OCI-LY7 (cell line): ENCODE measurements at regions not wholly inside any gene's neighbourhood (a gene's known extent, or its start where the extent isn't known, plus 50 kb on each side); places are given as distances from the start of the nearest gene placed in this dataset.

ENCODE experiments used
- BruUV-seq: library from RNA; stranded (reverse); fragments of 400-500 nt; replicated peaks from 2 replicates; lab custom pipeline; 2021; lab: Mats Ljungman, UMichigan
- CTCF ChIA-PET: fragments of 300-600 bp; sonication (Branson Sonifier 250); formaldehyde crosslinking; loops from one replicate; lab custom pipeline; 2022; ENCODE audit warnings: antibody characterized with exemption; ENCODE audit not compliant: unreplicated experiment; lab: Charles Lee
- POLR2A ChIA-PET: fragments of 300-600 bp; sonication (Branson Sonifier 250); formaldehyde crosslinking; loops from one replicate; lab custom pipeline; 2022; ENCODE audit warnings: antibody characterized with exemption; lab: Charles Lee
- DNase-seq: peaks from one replicate; pipeline ENCODE4 v3.0.0-alpha.2; 2015; ENCODE audit warnings: low spot score
- H2AFZ ChIP-seq: fragments of 200-600 bp; sonication (generic), shearing (Covaris generic); 2 replicates; pipeline ENCODE4 v1.6.1; 2014; ENCODE audit warnings: mild to moderate bottlenecking, antibody characterized with exemption, low read length, moderate library complexity
- H3K27ac ChIP-seq: fragments of 200-600 bp; sonication (generic); 2 replicates; pipeline ENCODE4 v1.5.1; 2014; ENCODE audit warnings: mixed run types, low read depth, mild to moderate bottlenecking, moderate library complexity, low read length, inconsistent platforms; ENCODE audit not compliant: poor library complexity, severe bottlenecking
- H3K36me3 ChIP-seq: fragments of 200-600 bp; sonication (generic); 2 replicates; pipeline ENCODE4 v1.6.1; 2014; ENCODE audit warnings: mild to moderate bottlenecking, antibody characterized with exemption, low read length, moderate library complexity, mixed read lengths; ENCODE audit not compliant: insufficient read depth
- H3K4me1 ChIP-seq: fragments of 200-600 bp; sonication (generic); 2 replicates; pipeline ENCODE4 v1.5.1; 2014; ENCODE audit warnings: mild to moderate bottlenecking, low read length; ENCODE audit not compliant: insufficient read depth, poor library complexity, severe bottlenecking
- H3K4me2 ChIP-seq: fragments of 200-600 bp; sonication (generic); 2 replicates; pipeline ENCODE4 v1.6.1; 2014; ENCODE audit warnings: mild to moderate bottlenecking, low read length
- H3K4me3 ChIP-seq: fragments of 200-600 bp; sonication (generic); 2 replicates; pipeline ENCODE4 v1.5.1; 2014; ENCODE audit warnings: mild to moderate bottlenecking, low read depth, low read length; ENCODE audit not compliant: poor library complexity, severe bottlenecking
- H3K79me2 ChIP-seq: fragments of 200-600 bp; sonication (generic); 2 replicates; pipeline ENCODE4 v1.6.1; 2016; ENCODE audit warnings: low read depth, mild to moderate bottlenecking, low read length, moderate library complexity, mixed read lengths; ENCODE audit not compliant: insufficient read depth
- H3K9me2 ChIP-seq: fragments of 200-600 bp; sonication (generic); 2 replicates; pipeline ENCODE4 v1.6.1; 2016; ENCODE audit warnings: mild to moderate bottlenecking, low read length, mixed read lengths; ENCODE audit not compliant: insufficient read depth
- H3K9me3 ChIP-seq: fragments of 200-600 bp; sonication (generic); 2 replicates; pipeline ENCODE4 v1.6.1; 2014; ENCODE audit warnings: mild to moderate bottlenecking, mixed run types, low read length, mixed read lengths
- H4K20me1 ChIP-seq: fragments of 200-600 bp; sonication (generic); 2 replicates; pipeline ENCODE4 v1.6.1; 2014; ENCODE audit warnings: mild to moderate bottlenecking, antibody characterized with exemption, low read length, moderate library complexity, mixed read lengths; ENCODE audit not compliant: insufficient read depth
- CTCF ChIP-seq: fragments of 200-600 bp; sonication (generic); conservative IDR thresholded peaks from 2 replicates; pipeline ENCODE4 v1.5.1; 2014; ENCODE audit warnings: mild to moderate bottlenecking, antibody characterized with exemption, low read length, moderate library complexity, mixed read lengths
- EZH2phosphoT487 ChIP-seq: fragments of 200-600 bp; sonication (generic); IDR thresholded peaks from 2 replicates; pipeline ENCODE4 v1.6.1; 2018; ENCODE audit warnings: low read depth, borderline replicate concordance, mild to moderate bottlenecking, mixed run types, antibody characterized with exemption, low read length, moderate library complexity, mixed read lengths
- intact Hi-C: fragments of 100-400 bp; cut with micrococcal nuclease; formaldehyde crosslinking; loops from one replicate; pipeline ENCODE4 v1.10.0; 2022; ENCODE audit not compliant: unreplicated experiment

GRCh38 chr9:129264388-129264787 is 86.3 kb upstream of the IER5L start:
- Histone ChIP-seq H3K9me3 (no peaks in the 10 kb centered on the region), H3K9me2 (no peaks in the 10 kb centered on the region), H3K27ac (no peak overlapping the region), H3K79me2 (no peaks in the 10 kb centered on the region), H4K20me1 (no peaks in the 10 kb centered on the region), H3K4me2 (no peak overlapping the region), H3K4me1 (peaks cover 29% of the 10 kb centered on the region), H3K4me3 (no peak overlapping the region), H3K36me3 (no peaks in the 10 kb centered on the region), H2AFZ (no peak overlapping the region)
- ChIA-PET POLR2A (no interaction called here), CTCF (no interaction called here)
- intact Hi-C loops: no loop called here
- TF ChIP-seq EZH2phosphoT487: no peak
- TF ChIP-seq CTCF: no peak
- no TSS peak for BruUV-seq
- DNase-seq: no peak

DNA sequence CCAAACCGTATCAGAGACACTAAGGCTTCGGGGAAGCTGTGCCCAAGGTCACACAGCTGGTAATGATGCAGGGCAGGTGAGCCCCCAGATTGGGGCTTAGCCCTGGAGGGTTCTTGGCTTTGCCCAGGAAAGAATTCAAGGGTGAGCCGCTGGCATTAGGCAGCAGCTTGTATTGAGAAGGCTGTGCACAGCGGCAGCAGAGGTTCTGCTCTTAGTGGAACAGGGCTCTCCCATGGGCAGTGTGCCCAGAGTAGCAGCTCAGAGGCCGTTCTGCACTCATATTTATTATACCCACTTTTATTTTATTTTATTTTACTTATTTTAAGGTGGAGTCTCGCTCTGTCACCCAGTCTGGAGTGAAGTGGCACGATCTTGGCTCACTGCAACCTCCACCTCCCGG is 85.8 kb upstream of the IER5L start:
- H4K20me1 ChIP-seq: no peaks in the 10 kb centered on the region
- no peak overlapping the region for H3K4me3 ChIP-seq
- POLR2A ChIA-PET: no interaction called here
- CTCF ChIA-PET: no interaction called here
- H2AFZ ChIP-seq: no peak overlapping the region
- intact Hi-C loops: no loop called here
- H3K79me2 ChIP-seq: no peaks in the 10 kb centered on the region
- H3K27ac ChIP-seq: no peak overlapping the region
- no peak overlapping the region for H3K4me2 ChIP-seq
- H3K9me2 ChIP-seq: no peaks in the 10 kb centered on the region
- H3K4me1 ChIP-seq: peaks cover 26% of the 10 kb centered on the region
- TF ChIP-seq EZH2phosphoT487 (no peak), CTCF (no peak)
- H3K36me3 ChIP-seq: no peaks in the 10 kb centered on the region
- no TSS peak for BruUV-seq
- H3K9me3 ChIP-seq: no peaks in the 10 kb centered on the region
- DNase-seq: no peak

GRCh38 chr9:129262261-129262660 is 84.2 kb upstream of the IER5L start:
- POLR2A ChIA-PET: no interaction called here
- no peak overlapping the region for H2AFZ ChIP-seq
- CTCF ChIA-PET: no interaction called here
- intact Hi-C loops: no loop called here
- H3K4me2 ChIP-seq: no peak overlapping the region
- no peak for TF ChIP-seq EZH2phosphoT487
- no peak for TF ChIP-seq CTCF
- no peaks in the 10 kb centered on the region for H3K9me2 ChIP-seq
- no peak overlapping the region for H3K27ac ChIP-seq
- no peaks in the 10 kb centered on the region for H4K20me1 ChIP-seq
- H3K4me1 ChIP-seq: peaks cover 25% of the 10 kb centered on the region
- H3K79me2 ChIP-seq: no peaks in the 10 kb centered on the region
- DNase-seq: no peak
- H3K4me3 ChIP-seq: no peak overlapping the region
- BruUV-seq: no TSS peak
- no peaks in the 10 kb centered on the region for H3K9me3 ChIP-seq
- H3K36me3 ChIP-seq: no peaks in the 10 kb centered on the region
